Naive thymus-derived CD4-positive, alpha-beta T cell (primary cell): ENCODE measurements at regions not wholly inside any gene's neighbourhood (a gene's known extent, or its start where the extent isn't known, plus 50 kb on each side); places are given as distances from the start of the nearest gene placed in this dataset.

Experiments
- ATAC-seq: fragments of 150-1000 bp; cut with Tn5 transposase; 2 replicates; pipeline ENCODE4 v1.10.0; 2021; ENCODE audit warnings: mild to moderate bottlenecking, moderate library complexity
- CTCF ChIA-PET: fragments of 350-600 bp; sonication (Branson Sonifier 250); formaldehyde crosslinking; loops from one replicate; lab custom pipeline; 2021; ENCODE audit warnings: antibody characterized with exemption; lab: Charles Lee
- POLR2A ChIA-PET: fragments of 350-600 bp; sonication (Branson Sonifier 250); formaldehyde crosslinking; loops from one replicate; lab custom pipeline; 2021; ENCODE audit warnings: antibody characterized with exemption, inconsistent platforms; lab: Charles Lee
- DNase-seq, 9 donors: peaks; one replicate each; pipeline versions ENCODE4 v3.0.0 to v3.0.0-alpha.2; 2020 to 2022; ENCODE audit warnings: mixed read lengths in 1 of 9
- H3K27ac ChIP-seq: one replicate; pipeline ENCODE4 v1.7.0; 2013; ENCODE audit warnings: mild to moderate bottlenecking, low read depth, low read length, moderate library complexity
- H3K27me3 ChIP-seq, 2 donors: one replicate each; pipeline ENCODE4 v1.7.0; 2013; ENCODE audit warnings: low read length in 2 of 2, mild to moderate bottlenecking in 2 of 2, moderate library complexity in 2 of 2; ENCODE audit not compliant: control insufficient read depth in 2 of 2, insufficient read depth in 2 of 2
- H3K36me3 ChIP-seq, 3 experiments: 1 replicate in 2 of 3; 2 replicates in 1 of 3; pipeline ENCODE4 v1.7.0; 2013; ENCODE audit warnings: low read length in 3 of 3, mild to moderate bottlenecking in 3 of 3, moderate library complexity in 1 of 3; ENCODE audit not compliant: insufficient read depth in 3 of 3, control insufficient read depth in 2 of 3
- H3K4me1 ChIP-seq, 2 donors: one replicate each; pipeline ENCODE4 v1.7.0; 2013; ENCODE audit warnings: low read length in 2 of 2, mild to moderate bottlenecking in 2 of 2, moderate library complexity in 1 of 2; ENCODE audit not compliant: control insufficient read depth in 2 of 2, insufficient read depth in 2 of 2
- H3K4me3 ChIP-seq: 2 replicates; pipeline ENCODE4 v1.7.0; 2013; ENCODE audit warnings: mild to moderate bottlenecking, low read length
- H3K9me3 ChIP-seq, 3 experiments: 1 replicate in 2 of 3; 2 replicates in 1 of 3; pipeline ENCODE4 v1.7.0; 2013; ENCODE audit warnings: low read length in 3 of 3; ENCODE audit not compliant: control insufficient read depth in 2 of 3
- H3K27ac Mint-ChIP-seq, 9 donors: one replicate each; pipeline ENCODE4 v1.8.0; 2020 to 2022; ENCODE audit warnings: mixed read lengths in 9 of 9, mild to moderate bottlenecking in 8 of 9, moderate library complexity in 5 of 9, inconsistent platforms in 2 of 9
- H3K27me3 Mint-ChIP-seq, 5 donors: one replicate each; pipeline ENCODE4 v1.8.0; 2021 to 2022; ENCODE audit warnings: mixed read lengths in 5 of 5, mild to moderate bottlenecking in 1 of 5
- H3K36me3 Mint-ChIP-seq, 5 donors: one replicate each; pipeline ENCODE4 v1.8.0; 2020 to 2022; ENCODE audit warnings: mixed read lengths in 5 of 5, mild to moderate bottlenecking in 3 of 5, inconsistent platforms in 1 of 5
- H3K4me1 Mint-ChIP-seq, 7 donors: one replicate each; pipeline ENCODE4 v1.8.0; 2020 to 2022; ENCODE audit warnings: mixed read lengths in 7 of 7, mild to moderate bottlenecking in 3 of 7, inconsistent platforms in 1 of 7
- H3K4me3 Mint-ChIP-seq, 10 donors: one replicate each; pipeline ENCODE4 v1.8.0; 2020 to 2022; ENCODE audit warnings: mild to moderate bottlenecking in 10 of 10, mixed read lengths in 10 of 10, moderate library complexity in 6 of 10, inconsistent platforms in 2 of 10
- H3K9me3 Mint-ChIP-seq, 11 donors: one replicate each; pipeline ENCODE4 v1.8.0; 2020 to 2022; ENCODE audit warnings: mixed read lengths in 11 of 11, mild to moderate bottlenecking in 4 of 11, inconsistent platforms in 1 of 11, moderate library complexity in 1 of 11
- intact Hi-C, 2 donors: fragments of 100-400 bp; cut with micrococcal nuclease; formaldehyde crosslinking; loops; one replicate each; pipeline ENCODE4 v1.15.1; 2023

DNA sequence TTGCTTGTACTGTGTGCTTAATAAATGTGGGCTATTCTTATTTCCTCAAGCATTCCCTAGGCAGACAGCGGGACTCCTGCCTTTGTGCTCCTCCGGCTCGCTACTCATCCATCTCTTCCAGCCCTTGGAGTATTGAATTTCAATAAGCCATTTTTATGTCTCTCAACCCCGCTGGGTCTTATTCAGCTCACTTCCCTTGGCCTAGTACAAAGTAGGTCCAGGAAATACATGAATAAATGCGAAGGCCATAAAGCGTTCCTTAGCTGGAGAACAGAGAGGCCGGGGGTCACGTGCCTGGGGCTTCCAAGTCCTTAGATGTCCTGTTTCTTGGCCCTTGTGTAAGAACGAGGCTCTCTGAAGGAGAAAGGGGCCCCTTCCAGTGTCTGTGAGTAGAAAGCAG, 236.7 kb upstream of the ASIC2 start:
- Histone ChIP-seq H3K36me3 (no peaks in the 10 kb centered on the region), H3K27me3 (no peaks in the 10 kb centered on the region), H3K4me1 (no peaks in the 10 kb centered on the region), H3K27ac (no peak overlapping the region), H3K9me3 (no peaks in the 10 kb centered on the region), H3K4me3 (no peak overlapping the region)
- no peaks in the 10 kb centered on the region for H3K36me3 Mint-ChIP-seq
- POLR2A ChIA-PET = no interaction called here
- no peak overlapping the region for H3K27ac Mint-ChIP-seq
- ATAC-seq = no peak
- peaks cover 0 to 14% (median 0%) of the 10 kb centered on the region in 5 donors for H3K27me3 Mint-ChIP-seq
- H3K9me3 Mint-ChIP-seq = peaks cover 0 to 17% (median 8%) of the 10 kb centered on the region in 11 donors
- H3K4me1 Mint-ChIP-seq = no peaks in the 10 kb centered on the region
- intact Hi-C loops = loop anchor here in 1 of 2 donors (10.0 kb wide), 1 partner anchor 225 kb away; no protein-coding TSS in a partner anchor
- DNase-seq = no peak
- H3K4me3 Mint-ChIP-seq = no peak overlapping the region
- CTCF ChIA-PET = no interaction called here

DNA sequence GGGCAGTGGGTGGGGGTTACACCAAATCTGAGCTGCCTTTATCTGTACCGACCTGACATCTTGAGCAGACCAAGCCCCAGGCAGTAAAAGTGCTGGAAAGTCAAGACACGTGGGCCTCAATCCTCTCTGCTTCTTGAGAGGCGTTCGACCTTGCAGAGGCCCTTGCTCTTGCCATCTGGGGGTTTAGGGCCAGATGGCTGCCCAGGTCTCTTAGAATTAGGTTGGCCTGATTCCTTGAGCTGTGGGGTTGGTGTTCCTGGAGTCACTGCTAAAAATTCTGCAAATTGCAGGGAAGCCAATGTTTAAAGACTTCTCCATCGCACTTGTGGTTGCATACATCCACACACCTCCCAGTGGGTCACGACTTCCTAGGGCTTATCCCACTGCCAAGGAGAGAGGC, 238.2 kb upstream of the ASIC2 start:
- Mint-ChIP-seq H3K27me3 (peaks cover 0 to 11% (median 0%) of the 10 kb centered on the region in 5 donors), H3K27ac (no peak overlapping the region), H3K36me3 (no peaks in the 10 kb centered on the region), H3K9me3 (peaks cover 0 to 17% (median 8%) of the 10 kb centered on the region in 11 donors), H3K4me3 (no peak overlapping the region), H3K4me1 (no peaks in the 10 kb centered on the region)
- intact Hi-C loops = no loop called here
- Histone ChIP-seq H3K4me3 (no peak overlapping the region), H3K9me3 (no peaks in the 10 kb centered on the region), H3K36me3 (no peaks in the 10 kb centered on the region), H3K27ac (no peak overlapping the region), H3K4me1 (no peaks in the 10 kb centered on the region), H3K27me3 (no peaks in the 10 kb centered on the region)
- CTCF ChIA-PET = no interaction called here
- DNase-seq (no peak), ATAC-seq (no peak)
- POLR2A ChIA-PET = no interaction called here

DNA sequence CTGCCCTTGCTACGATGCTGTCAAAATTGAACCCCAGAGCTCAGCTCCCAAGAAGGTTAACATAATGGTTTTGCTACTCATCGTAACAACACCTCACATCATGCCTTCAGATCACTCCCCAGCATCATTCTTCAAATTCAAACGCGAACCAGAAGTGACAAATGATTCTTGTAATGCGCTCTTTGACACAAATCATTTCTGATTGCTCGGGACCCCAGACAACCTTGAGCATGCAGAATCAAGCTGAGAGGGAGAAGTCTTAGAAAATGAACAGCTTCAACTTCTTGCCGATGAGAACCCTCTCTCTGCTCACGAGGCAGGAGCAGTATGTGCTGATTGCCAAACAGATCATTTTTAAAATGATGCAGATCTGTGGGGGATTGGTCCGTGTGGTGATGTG, 241.0 kb upstream of the ASIC2 start:
- H3K9me3 ChIP-seq = no peaks in the 10 kb centered on the region
- no peaks in the 10 kb centered on the region for H3K4me1 Mint-ChIP-seq
- H3K4me3 Mint-ChIP-seq = no peak overlapping the region
- DNase-seq = no peak
- peaks cover 0 to 9% (median 5%) of the 10 kb centered on the region in 5 donors for H3K27me3 Mint-ChIP-seq
- H3K27ac ChIP-seq = no peak overlapping the region
- H3K36me3 Mint-ChIP-seq = no peaks in the 10 kb centered on the region
- H3K27me3 ChIP-seq = no peaks in the 10 kb centered on the region
- no peak for ATAC-seq
- ChIA-PET POLR2A (no interaction called here), CTCF (no interaction called here)
- no peak overlapping the region for H3K4me3 ChIP-seq
- no peaks in the 10 kb centered on the region for H3K36me3 ChIP-seq
- intact Hi-C loops = no loop called here
- no peaks in the 10 kb centered on the region for H3K4me1 ChIP-seq
- no peak overlapping the region for H3K27ac Mint-ChIP-seq
- peaks cover 0 to 5% (median 0%) of the 10 kb centered on the region in 11 donors for H3K9me3 Mint-ChIP-seq

DNA sequence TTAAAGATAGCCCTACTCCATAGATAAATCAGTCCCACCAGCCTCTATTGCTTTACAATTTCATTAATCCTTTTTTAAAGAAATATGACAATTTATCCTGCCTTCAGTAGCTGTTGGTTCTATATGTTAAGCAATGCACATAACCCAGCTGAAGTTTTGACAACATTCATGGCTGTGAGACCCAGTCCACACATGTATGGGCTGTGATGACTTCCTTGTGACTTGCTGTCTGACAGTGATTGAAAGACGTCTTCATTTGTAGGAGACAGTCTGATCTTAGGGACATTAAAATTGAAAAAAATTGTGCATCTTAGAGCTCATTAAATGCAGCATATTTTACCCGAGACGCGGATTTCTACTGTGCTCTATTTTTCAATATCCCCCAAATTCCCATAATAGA, 252.0 kb upstream of the ASIC2 start:
- POLR2A ChIA-PET = no interaction called here
- H3K9me3 ChIP-seq = no peaks in the 10 kb centered on the region
- H3K4me3 ChIP-seq = no peak overlapping the region
- intact Hi-C loops = no loop called here
- Mint-ChIP-seq H3K27ac (no peak overlapping the region), H3K9me3 (peaks cover 0 to 4% (median 0%) of the 10 kb centered on the region in 11 donors), H3K4me1 (no peaks in the 10 kb centered on the region), H3K36me3 (no peaks in the 10 kb centered on the region), H3K4me3 (no peak overlapping the region), H3K27me3 (peaks cover 2 to 23% (median 12%) of the 10 kb centered on the region in 5 donors)
- CTCF ChIA-PET = no interaction called here
- H3K36me3 ChIP-seq = no peaks in the 10 kb centered on the region
- no peak overlapping the region for H3K27ac ChIP-seq
- no peaks in the 10 kb centered on the region for H3K27me3 ChIP-seq
- ATAC-seq (no peak), DNase-seq (no peak)
- H3K4me1 ChIP-seq = no peaks in the 10 kb centered on the region

DNA sequence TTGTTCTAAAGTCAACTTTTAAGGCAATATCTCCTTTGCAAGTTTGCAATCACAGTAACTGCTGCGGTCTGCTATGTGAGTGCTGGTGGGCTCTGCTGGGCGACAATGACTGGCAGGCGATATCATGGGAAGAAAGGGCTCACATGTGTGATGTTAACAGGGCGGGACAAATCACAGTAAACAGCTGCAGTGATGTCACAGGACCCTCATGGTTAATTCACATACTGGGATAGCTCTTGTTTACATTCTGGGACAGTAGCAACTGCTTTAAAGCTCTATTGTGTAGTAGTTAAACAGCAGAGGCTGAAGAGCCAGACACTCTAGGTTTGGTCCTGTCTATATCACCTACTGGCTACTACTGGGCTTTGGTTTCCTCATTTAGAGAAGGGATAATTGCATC, 257.2 kb upstream of the ASIC2 start:
- CTCF ChIA-PET = no interaction called here
- intact Hi-C loops = no loop called here

DNA sequence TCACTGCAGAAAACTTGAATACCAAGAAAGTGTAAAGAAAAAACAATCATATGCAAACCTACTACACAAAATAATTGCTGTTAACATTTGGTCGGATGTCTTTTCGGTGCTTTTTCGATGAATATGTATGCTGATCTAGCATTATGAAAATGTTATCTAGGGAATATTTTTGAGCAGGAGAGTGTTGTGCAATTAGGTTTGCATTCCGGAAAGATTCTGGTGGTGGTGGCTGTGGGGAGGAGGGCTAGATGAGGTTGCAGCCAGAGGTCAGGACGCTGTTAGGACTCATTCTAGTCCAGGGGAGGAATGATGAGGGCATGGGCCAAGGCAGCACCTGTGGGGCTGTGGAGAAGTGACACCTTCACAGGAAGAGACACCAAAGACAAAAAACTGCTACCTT, 258.0 kb upstream of the ASIC2 start:
- Histone ChIP-seq H3K27ac (no peak overlapping the region), H3K9me3 (no peaks in the 10 kb centered on the region), H3K27me3 (no peaks in the 10 kb centered on the region), H3K4me1 (no peaks in the 10 kb centered on the region), H3K4me3 (no peak overlapping the region), H3K36me3 (no peaks in the 10 kb centered on the region)
- Mint-ChIP-seq H3K36me3 (no peaks in the 10 kb centered on the region), H3K27ac (no peak overlapping the region), H3K9me3 (peaks cover 0 to 2% (median 0%) of the 10 kb centered on the region in 11 donors), H3K27me3 (peaks cover 2 to 24% (median 9%) of the 10 kb centered on the region in 5 donors), H3K4me3 (no peak overlapping the region), H3K4me1 (no peaks in the 10 kb centered on the region)
- DNase-seq (no peak), ATAC-seq (no peak)
- POLR2A ChIA-PET = no interaction called here
- intact Hi-C loops = no loop called here
- CTCF ChIA-PET = no interaction called here

More for the DNA sequence above, 257.2 kb upstream of the ASIC2 start:
- Mint-ChIP-seq H3K4me1 (no peaks in the 10 kb centered on the region), H3K27ac (no peak overlapping the region), H3K9me3 (peaks cover 0 to 2% (median 0%) of the 10 kb centered on the region in 11 donors), H3K4me3 (no peak overlapping the region), H3K27me3 (peaks cover 2 to 30% (median 16%) of the 10 kb centered on the region in 5 donors), H3K36me3 (no peaks in the 10 kb centered on the region)
- Histone ChIP-seq H3K36me3 (no peaks in the 10 kb centered on the region), H3K27me3 (no peaks in the 10 kb centered on the region), H3K27ac (no peak overlapping the region), H3K9me3 (no peaks in the 10 kb centered on the region), H3K4me3 (no peak overlapping the region), H3K4me1 (no peaks in the 10 kb centered on the region)
- POLR2A ChIA-PET = no interaction called here
- DNase-seq (no peak), ATAC-seq (no peak)

DNA sequence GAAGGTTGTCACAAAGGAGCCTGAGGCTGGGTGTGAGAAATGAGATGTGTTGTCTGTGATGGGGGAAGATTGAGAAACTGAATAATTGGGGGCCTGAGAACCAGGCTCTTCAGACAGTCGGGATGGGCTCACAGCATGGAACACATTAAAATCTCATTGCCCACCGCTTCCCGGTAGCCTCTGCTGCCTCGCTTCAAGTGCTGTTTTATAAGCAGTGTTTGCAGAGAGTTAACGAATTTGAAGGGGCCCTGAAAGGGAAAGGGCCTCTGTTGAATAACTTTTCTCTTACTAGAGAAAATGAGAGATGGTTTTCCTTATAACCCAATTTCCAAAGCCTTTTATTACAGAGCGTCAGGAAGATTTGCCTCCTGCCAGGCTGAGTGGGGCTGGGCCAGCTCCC, 258.8 kb upstream of the ASIC2 start:
- no peak overlapping the region for H3K4me3 ChIP-seq
- no peak overlapping the region for H3K27ac ChIP-seq
- H3K36me3 Mint-ChIP-seq = no peaks in the 10 kb centered on the region
- ChIA-PET CTCF (no interaction called here), POLR2A (no interaction called here)
- ATAC-seq (no peak), DNase-seq (no peak)
- H3K9me3 Mint-ChIP-seq = peaks cover 0 to 2% (median 0%) of the 10 kb centered on the region in 11 donors
- no peak overlapping the region for H3K4me3 Mint-ChIP-seq
- H3K27me3 Mint-ChIP-seq = peaks cover 2 to 24% (median 9%) of the 10 kb centered on the region in 5 donors
- no peaks in the 10 kb centered on the region for H3K4me1 Mint-ChIP-seq
- H3K36me3 ChIP-seq = no peaks in the 10 kb centered on the region
- no peak overlapping the region for H3K27ac Mint-ChIP-seq
- no peaks in the 10 kb centered on the region for H3K27me3 ChIP-seq
- intact Hi-C loops = no loop called here
- H3K9me3 ChIP-seq = no peaks in the 10 kb centered on the region
- H3K4me1 ChIP-seq = no peaks in the 10 kb centered on the region
